NT2/D1 (cell line): ENCODE measurements at regions not wholly inside any gene's neighbourhood (a gene's known extent, or its start where the extent isn't known, plus 50 kb on each side); places are given as distances from the start of the nearest gene placed in this dataset.

Experiments used
- DNase-seq: peaks from one replicate; pipeline ENCODE4 v3.0.0-alpha.2; 2011; ENCODE audit warnings: low read depth, low spot score
- H3K27me3 ChIP-seq: 2 replicates; pipeline ENCODE4 v1.6.0; 2011; ENCODE audit warnings: mild to moderate bottlenecking; ENCODE audit not compliant: insufficient read length, insufficient read depth
- H3K36me3 ChIP-seq: 2 replicates; pipeline ENCODE4 v1.6.1; 2011; ENCODE audit warnings: mild to moderate bottlenecking, low read length, mixed read lengths; ENCODE audit not compliant: insufficient read depth, insufficient read length
- H3K4me1 ChIP-seq: 2 replicates; pipeline ENCODE4 v1.5.1; 2011; ENCODE audit not compliant: insufficient read depth, insufficient read length
- H3K4me3 ChIP-seq: 2 replicates; pipeline ENCODE4 v1.5.1; 2011; ENCODE audit warnings: low read depth; ENCODE audit not compliant: insufficient read length
- H3K9ac ChIP-seq: 2 replicates; pipeline ENCODE4 v1.6.0; 2011; ENCODE audit warnings: low read depth; ENCODE audit not compliant: insufficient read length
- H3K9me3 ChIP-seq: 2 replicates; pipeline ENCODE4 v1.5.1; 2011; ENCODE audit warnings: mild to moderate bottlenecking, low read length; ENCODE audit not compliant: insufficient read depth
- SUZ12 ChIP-seq: IDR thresholded peaks from 2 replicates; pipeline ENCODE4 v1.6.1; 2011; ENCODE audit not compliant: insufficient read length, insufficient read depth; ENCODE audit errors: extremely low read depth
- YY1 ChIP-seq: IDR thresholded peaks from 2 replicates; pipeline ENCODE4 v1.6.1; 2011; ENCODE audit not compliant: insufficient read length, insufficient read depth
- ZNF274 ChIP-seq: IDR thresholded peaks from 2 replicates; pipeline ENCODE4 v1.6.1; 2011; ENCODE audit warnings: mild to moderate bottlenecking, low read depth, low read length

DNA sequence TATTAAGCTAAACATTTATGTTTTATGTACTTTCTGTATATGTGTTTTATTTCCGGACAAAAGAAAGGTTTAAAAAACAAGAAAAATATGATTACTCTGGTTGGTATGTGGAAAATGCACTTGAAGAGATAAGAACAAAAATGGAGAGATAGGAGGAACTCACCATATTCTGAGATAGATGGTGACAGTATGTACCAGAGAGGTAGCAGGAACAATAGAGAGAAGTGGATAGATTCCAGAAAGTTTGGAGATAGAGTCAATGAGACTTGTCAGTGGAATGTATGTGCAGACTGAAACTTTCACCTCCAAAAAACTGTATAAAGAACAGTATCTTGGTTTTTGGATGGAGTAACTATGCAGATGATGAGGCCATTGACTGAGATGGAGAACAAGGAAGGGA is 105.6 kb upstream of the FSHR start:
- Histone ChIP-seq H3K9me3 (no peaks in the 10 kb centered on the region), H3K4me1 (no peaks in the 10 kb centered on the region), H3K36me3 (no peaks in the 10 kb centered on the region), H3K9ac (no peak overlapping the region), H3K4me3 (no peak overlapping the region), H3K27me3 (no peaks in the 10 kb centered on the region)
- no peak for DNase-seq
- TF ChIP-seq ZNF274: no peak
- no peak for TF ChIP-seq SUZ12
- no peak for TF ChIP-seq YY1

DNA sequence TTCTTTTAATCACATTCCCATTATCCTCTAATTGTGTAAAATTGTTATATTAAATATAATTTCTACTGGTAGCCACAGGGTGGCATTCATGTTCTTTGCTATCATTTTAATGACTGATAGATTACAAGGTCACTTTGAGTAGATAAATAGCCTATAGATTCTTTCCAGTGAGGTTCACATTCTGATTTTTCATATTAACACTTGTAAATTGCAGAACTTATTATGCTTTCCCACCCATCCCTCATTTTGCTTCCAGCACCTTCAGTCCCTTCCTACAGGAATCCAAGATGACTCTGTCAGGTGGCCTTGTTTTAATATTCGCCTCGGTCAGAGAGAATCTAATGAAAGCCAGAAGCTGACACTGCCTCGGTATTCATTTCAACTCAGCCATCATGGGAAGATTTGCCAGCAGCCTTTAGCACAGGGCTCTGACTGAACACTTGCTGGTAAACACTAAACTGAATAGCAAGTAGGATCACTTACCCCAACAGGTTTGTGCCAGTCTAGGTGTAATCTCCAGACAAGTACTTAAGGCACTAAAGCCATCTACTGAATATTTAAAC is 101.2 kb upstream of the FSHR start:
- TF ChIP-seq SUZ12 (no peak), ZNF274 (no peak), YY1 (no peak)
- DNase-seq: no peak

DNA sequence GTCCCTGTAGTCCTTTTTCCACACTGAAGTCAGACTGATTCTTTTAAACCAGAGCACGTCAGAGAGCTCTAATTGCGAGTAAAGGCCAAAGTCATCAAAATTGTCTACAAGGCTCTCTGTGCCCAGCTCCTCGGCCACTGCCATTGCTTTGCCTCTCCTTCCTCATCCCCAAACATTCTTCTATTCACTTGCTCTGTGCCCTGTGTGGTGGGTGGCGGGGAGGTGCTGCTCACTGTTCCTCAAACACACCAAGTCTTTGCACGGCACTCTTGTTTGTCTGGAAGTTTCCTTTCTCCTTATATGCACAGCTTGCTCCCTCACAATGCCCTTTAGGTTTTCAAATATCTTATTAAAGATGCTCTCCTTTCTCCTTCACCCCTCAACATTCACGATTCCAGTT is 100.1 kb upstream of the FSHR start:
- no peaks in the 10 kb centered on the region for H3K36me3 ChIP-seq
- H3K9me3 ChIP-seq: no peaks in the 10 kb centered on the region
- H3K27me3 ChIP-seq: no peaks in the 10 kb centered on the region
- no peak overlapping the region for H3K4me3 ChIP-seq
- H3K4me1 ChIP-seq: no peaks in the 10 kb centered on the region
- no peak for DNase-seq
- TF ChIP-seq ZNF274: no peak
- H3K9ac ChIP-seq: no peak overlapping the region

More for the DNA sequence above, 101.2 kb upstream of the FSHR start:
- no peaks in the 10 kb centered on the region for H3K36me3 ChIP-seq
- no peaks in the 10 kb centered on the region for H3K27me3 ChIP-seq
- no peaks in the 10 kb centered on the region for H3K9me3 ChIP-seq
- H3K4me3 ChIP-seq: no peak overlapping the region
- no peaks in the 10 kb centered on the region for H3K4me1 ChIP-seq
- H3K9ac ChIP-seq: no peak overlapping the region

GRCh38 chr2:49251766-49252165 is 97.5 kb upstream of the FSHR start:
- Histone ChIP-seq H3K27me3 (no peaks in the 10 kb centered on the region), H3K9ac (no peak overlapping the region), H3K4me3 (no peak overlapping the region), H3K4me1 (no peaks in the 10 kb centered on the region), H3K9me3 (no peaks in the 10 kb centered on the region), H3K36me3 (no peaks in the 10 kb centered on the region)
- no peak for TF ChIP-seq ZNF274
- no peak for TF ChIP-seq YY1
- no peak for TF ChIP-seq SUZ12
- no peak for DNase-seq

GRCh38 chr2:49251251-49251650 is 96.9 kb upstream of the FSHR start:
- no peak for DNase-seq
- H3K4me1 ChIP-seq: no peaks in the 10 kb centered on the region
- H3K27me3 ChIP-seq: no peaks in the 10 kb centered on the region
- no peak overlapping the region for H3K4me3 ChIP-seq
- no peak for TF ChIP-seq YY1
- TF ChIP-seq SUZ12: no peak
- TF ChIP-seq ZNF274: no peak
- no peaks in the 10 kb centered on the region for H3K36me3 ChIP-seq
- no peak overlapping the region for H3K9ac ChIP-seq
- H3K9me3 ChIP-seq: no peaks in the 10 kb centered on the region

- no peak for DNase-seq
- Histone ChIP-seq H3K9ac (no peak overlapping the region), H3K9me3 (no peaks in the 10 kb centered on the region), H3K27me3 (no peaks in the 10 kb centered on the region), H3K36me3 (no peaks in the 10 kb centered on the region), H3K4me3 (no peak overlapping the region), H3K4me1 (no peaks in the 10 kb centered on the region)
- no peak for TF ChIP-seq ZNF274
- TF ChIP-seq SUZ12: no peak
- TF ChIP-seq YY1: no peak
Measured at GRCh38 chr2:49248506-49248905, 94.2 kb upstream of the FSHR start.

DNA sequence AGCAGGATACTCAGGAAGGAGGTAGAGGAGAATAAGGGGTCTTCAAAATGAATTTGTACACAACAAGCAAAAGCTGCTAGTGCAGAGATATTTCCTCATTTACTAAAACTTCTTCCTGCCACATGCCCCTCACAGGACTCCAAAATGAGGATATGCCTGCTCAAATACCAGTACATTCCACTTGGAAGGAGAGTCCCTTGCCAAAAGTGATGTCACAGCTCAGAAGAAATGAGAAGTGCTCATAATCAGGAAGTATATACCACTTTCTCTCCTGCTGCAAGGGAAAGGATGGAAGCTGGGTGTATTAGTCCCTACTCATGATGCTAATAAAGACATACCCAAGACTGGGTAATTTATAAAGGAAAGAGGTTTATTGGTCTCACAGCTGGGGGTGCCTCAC is 87.7 kb upstream of the FSHR start:
- no peak for DNase-seq
- no peak for TF ChIP-seq ZNF274
- TF ChIP-seq SUZ12: no peak
- no peak for TF ChIP-seq YY1
- Histone ChIP-seq H3K9ac (no peak overlapping the region), H3K9me3 (no peaks in the 10 kb centered on the region), H3K36me3 (no peaks in the 10 kb centered on the region), H3K4me3 (no peak overlapping the region), H3K27me3 (no peaks in the 10 kb centered on the region), H3K4me1 (no peaks in the 10 kb centered on the region)

DNA sequence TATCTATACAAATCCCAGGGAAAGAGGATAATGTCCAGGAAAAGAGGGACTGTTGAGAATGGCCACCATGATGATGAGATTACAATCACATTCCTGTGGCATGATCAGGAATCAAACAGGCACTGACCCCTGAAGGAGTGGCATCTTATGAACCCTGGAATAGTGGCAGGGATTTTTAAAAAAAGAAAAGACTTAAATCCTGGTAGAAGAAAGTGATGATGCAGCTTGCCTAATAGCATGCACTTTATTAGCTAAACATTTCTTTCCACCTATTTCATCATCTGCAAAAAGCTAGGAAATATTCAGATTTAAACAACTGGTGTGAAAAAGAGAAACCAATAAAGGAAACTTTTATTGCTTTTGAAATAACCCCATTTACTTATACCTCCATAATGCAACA is 87.2 kb upstream of the FSHR start:
- no peaks in the 10 kb centered on the region for H3K36me3 ChIP-seq
- no peak overlapping the region for H3K4me3 ChIP-seq
- H3K9me3 ChIP-seq: no peaks in the 10 kb centered on the region
- H3K9ac ChIP-seq: no peak overlapping the region
- TF ChIP-seq YY1: no peak
- no peak for TF ChIP-seq SUZ12
- no peak for TF ChIP-seq ZNF274
- no peaks in the 10 kb centered on the region for H3K27me3 ChIP-seq
- no peaks in the 10 kb centered on the region for H3K4me1 ChIP-seq
- DNase-seq: no peak
